Astrocyte of the spinal cord (primary cell): ENCODE measurements at regions not wholly inside any gene's neighbourhood (a gene's known extent, or its start where the extent isn't known, plus 50 kb on each side); places are given as distances from the start of the nearest gene placed in this dataset.

Source experiments
- DNase-seq: peaks from one replicate; pipeline ENCODE4 v3.0.0; 2011; ENCODE audit warnings: low read depth, low spot score
- H3K4me3 ChIP-seq: 2 replicates; pipeline ENCODE4 v1.5.1; 2011; ENCODE audit warnings: low read depth, mild to moderate bottlenecking, low read length, moderate library complexity
- in situ Hi-C: cut with HindIII; loops from 2 replicates; pipeline ENCODE4 v1.10.0; 2017; ENCODE audit warnings: low sequenced_read_pairs
- TF ChIP-seq, protein P1 (sequence below): IDR thresholded peaks from 2 replicates; pipeline ENCODE4 v1.5.1; 2012; ENCODE audit warnings: low read depth, mild to moderate bottlenecking, low read length, inconsistent platforms

DNA sequence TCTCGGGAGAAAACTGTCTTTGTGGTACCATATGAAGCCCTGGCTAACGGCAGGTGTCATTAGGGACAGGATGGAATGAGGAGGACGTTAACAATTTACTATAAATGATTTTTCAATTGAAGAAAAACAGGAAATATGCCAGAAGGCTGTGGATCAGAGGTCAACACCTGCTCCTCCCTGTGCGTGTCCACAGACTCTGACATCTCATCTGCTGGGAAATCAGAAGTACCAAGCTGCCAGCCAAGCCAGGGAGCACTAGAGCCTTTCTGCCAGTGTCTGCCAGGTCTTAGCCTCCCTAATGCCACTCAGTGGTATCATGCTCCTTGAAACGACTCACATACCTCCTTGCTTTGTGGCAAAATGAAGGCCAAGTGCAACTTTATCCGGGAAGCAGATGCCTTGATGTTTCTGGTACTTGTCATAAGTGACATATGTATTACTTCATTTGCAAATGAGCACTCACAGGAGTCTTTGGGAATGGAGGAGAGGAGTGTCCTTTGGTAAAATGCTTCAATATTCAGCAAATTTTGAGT, 541.1 kb downstream of the SATB2 start:
- in situ Hi-C loops, result no loop called here

DNA sequence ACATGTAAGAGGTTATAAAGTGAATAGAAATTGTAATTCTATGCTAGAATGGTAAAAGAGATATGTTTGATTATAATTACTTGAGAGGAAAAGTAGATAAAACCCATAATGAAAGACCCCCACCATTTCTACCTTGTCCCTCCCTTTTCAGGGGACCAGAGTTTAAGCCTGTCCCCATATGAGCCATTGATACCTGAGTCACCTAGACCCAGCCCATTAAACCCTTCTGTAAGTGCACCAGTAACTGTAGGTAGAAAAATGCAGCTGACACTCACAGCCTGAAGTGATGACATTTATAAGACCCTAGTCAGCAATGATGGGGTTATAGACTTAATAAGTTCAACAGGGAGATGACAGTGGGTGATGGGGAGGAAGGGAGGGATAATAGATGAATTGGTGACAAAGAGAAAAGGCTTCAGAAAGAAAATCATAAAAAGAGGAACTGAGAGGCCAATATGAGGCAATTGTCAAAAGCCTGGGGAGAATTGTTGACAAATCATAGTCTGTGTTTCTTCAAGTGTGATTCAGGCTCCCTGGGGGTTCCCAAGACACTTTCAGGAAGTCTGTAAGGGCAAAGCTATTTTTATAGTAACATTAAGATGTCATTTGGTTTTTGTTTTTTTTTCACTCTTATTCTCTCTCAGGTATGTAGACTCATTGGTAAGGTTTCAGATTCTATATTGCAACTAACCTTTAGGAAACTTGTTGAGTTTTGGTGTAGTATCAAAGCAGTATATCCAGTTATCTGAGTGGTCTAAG, 544.2 kb downstream of the SATB2 start:
- DNase-seq, result no peak
- in situ Hi-C loops, result no loop called here
- TF ChIP-seq, protein P1, sequence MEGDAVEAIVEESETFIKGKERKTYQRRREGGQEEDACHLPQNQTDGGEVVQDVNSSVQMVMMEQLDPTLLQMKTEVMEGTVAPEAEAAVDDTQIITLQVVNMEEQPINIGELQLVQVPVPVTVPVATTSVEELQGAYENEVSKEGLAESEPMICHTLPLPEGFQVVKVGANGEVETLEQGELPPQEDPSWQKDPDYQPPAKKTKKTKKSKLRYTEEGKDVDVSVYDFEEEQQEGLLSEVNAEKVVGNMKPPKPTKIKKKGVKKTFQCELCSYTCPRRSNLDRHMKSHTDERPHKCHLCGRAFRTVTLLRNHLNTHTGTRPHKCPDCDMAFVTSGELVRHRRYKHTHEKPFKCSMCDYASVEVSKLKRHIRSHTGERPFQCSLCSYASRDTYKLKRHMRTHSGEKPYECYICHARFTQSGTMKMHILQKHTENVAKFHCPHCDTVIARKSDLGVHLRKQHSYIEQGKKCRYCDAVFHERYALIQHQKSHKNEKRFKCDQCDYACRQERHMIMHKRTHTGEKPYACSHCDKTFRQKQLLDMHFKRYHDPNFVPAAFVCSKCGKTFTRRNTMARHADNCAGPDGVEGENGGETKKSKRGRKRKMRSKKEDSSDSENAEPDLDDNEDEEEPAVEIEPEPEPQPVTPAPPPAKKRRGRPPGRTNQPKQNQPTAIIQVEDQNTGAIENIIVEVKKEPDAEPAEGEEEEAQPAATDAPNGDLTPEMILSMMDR, result no peak
- H3K4me3 ChIP-seq, result no peak overlapping the region

More for the DNA sequence above, 541.1 kb downstream of the SATB2 start:
- no peak overlapping the region for H3K4me3 ChIP-seq
- TF ChIP-seq, protein P1, result no peak
- DNase-seq, result no peak

DNA sequence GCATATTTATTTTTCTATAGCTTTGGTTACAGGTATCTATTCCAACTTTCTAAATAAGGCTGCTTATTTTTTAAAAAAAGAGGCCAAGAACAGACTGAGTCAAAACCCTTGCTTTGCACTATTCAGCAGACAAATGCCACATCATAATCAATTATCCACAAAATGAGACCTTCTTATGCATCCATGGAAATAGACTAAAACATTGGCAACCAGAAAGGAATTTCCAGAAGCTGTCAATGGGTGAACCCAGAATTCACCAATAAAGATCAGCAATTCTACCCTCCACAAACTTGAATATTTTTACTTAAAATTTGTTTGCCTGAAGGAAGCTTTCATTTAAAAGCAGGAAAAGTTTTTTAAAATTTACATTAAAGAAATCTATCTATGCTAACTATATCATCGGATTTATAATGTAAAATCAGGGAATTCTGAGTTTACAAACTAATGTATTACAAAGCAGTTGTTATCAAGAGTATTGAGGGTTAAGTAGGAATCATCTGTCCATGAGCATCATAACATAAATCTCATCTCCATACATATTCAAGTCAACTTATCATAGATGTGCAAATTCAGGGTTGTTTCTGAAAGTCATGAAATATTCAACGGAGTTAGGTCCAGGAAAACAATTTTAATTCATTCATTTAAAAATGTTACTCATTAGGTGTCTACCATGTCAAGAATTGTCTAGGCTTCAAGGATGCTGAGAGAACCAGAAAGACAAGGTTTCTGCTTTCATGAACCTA, 548.0 kb downstream of the SATB2 start:
- no peak overlapping the region for H3K4me3 ChIP-seq
- in situ Hi-C loops, result no loop called here
- TF ChIP-seq, protein P1, result no peak
- DNase-seq, result no peak

DNA sequence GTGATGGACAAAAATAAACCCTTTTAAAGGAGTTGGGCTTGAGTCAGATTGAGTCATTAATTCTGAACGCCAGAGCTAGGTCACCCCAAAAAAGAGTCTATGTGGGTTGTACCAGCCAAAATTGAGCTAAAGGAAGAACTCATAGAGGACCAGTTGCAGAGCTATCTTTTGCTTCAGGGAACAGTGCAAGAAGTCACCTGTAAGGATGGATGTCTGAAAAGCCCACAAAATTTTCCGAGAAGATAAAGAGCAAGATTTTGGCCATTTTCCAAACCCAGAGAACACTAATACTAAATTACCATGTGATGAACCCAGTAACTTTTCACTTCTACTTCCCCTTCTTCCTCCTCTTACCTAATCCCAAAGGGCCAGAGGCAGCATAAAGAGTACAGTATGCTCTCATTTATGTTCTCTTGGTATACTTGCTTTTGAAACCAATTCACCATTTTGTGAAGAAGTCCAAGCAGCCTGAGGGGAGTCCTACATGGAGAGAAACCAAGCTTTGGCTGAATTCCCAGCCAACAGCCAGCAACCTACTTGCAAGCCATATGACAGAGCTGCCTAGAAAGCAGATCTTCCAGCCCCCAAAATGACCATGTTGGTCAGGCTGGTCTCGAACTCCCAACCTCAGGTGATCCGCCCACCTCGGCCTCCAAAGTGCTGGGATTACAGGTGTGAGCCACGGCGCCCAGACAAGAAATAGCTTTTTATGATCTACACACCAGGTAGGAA, 551.7 kb downstream of the SATB2 start:
- DNase-seq, result no peak
- TF ChIP-seq, protein P1, result no peak
- no peak overlapping the region for H3K4me3 ChIP-seq
- in situ Hi-C loops, result no loop called here

DNA sequence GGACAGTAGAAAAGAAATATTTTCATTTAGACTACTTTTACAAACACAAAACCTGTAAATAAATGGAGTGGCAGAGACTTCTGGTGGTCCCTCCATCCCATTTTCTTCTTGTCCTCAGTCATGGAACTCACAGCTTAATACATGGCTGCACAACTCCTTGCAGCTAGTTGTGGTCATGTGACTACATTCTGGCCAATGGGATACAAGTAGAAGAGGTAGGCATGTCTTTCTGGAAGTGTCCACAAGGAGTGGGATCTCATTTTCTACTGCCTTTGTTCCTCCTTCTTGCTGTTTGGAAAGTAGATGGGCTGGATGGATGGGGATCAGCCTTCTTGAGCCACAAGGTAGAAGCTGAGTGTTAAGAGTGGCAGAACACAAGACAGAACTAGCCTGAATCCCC, 555.8 kb downstream of the SATB2 start:
- TF ChIP-seq, protein P1, result no peak
- in situ Hi-C loops, result no loop called here
- H3K4me3 ChIP-seq, result no peak overlapping the region
- DNase-seq, result no peak

DNA sequence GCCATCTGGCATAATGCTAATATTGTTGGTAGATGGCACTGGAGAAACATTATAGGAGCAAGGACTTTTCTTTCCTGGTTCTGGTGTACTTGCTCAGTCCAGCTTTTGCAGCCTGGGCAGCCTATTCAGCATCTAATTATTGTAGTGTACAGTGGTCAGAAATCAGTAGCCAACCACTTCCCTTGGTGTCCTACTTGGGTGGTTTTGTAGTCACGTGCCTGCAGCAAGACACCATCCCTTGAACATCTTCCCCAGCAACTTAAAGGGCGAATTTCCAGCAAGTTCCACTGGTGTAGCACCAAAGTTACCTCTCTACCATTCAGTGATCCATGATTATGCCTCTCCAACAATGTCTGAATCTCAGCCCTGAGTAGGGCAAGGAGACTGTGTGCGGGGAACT, 557.6 kb downstream of the SATB2 start:
- TF ChIP-seq, protein P1, result no peak
- H3K4me3 ChIP-seq, result no peak overlapping the region
- in situ Hi-C loops, result no loop called here
- no peak for DNase-seq
